GM13976 (cell line): ENCODE measurements at regions not wholly inside any gene's neighbourhood (a gene's known extent, or its start where the extent isn't known, plus 50 kb on each side); places are given as distances from the start of the nearest gene placed in this dataset.

Source experiments
- DNase-seq: peaks from one replicate; pipeline ENCODE4 v3.0.0; 2012; ENCODE audit warnings: low spot score
- in situ Hi-C: fragments of 300-500 bp; cut with MboI; formaldehyde crosslinking; loops from one replicate; pipeline ENCODE4 v1.12.0; 2022; ENCODE audit warnings: low sequenced_read_pairs, mixed read lengths, inconsistent platforms; ENCODE audit not compliant: unreplicated experiment
- TF ChIP-seq, protein P1 (sequence below): IDR thresholded peaks from 2 replicates; pipeline ENCODE4 v1.5.1; 2012; ENCODE audit warnings: borderline replicate concordance, mild to moderate bottlenecking; ENCODE audit not compliant: insufficient read depth; ENCODE audit errors: extremely low read depth, missing control alignments, control extremely low read depth

DNA sequence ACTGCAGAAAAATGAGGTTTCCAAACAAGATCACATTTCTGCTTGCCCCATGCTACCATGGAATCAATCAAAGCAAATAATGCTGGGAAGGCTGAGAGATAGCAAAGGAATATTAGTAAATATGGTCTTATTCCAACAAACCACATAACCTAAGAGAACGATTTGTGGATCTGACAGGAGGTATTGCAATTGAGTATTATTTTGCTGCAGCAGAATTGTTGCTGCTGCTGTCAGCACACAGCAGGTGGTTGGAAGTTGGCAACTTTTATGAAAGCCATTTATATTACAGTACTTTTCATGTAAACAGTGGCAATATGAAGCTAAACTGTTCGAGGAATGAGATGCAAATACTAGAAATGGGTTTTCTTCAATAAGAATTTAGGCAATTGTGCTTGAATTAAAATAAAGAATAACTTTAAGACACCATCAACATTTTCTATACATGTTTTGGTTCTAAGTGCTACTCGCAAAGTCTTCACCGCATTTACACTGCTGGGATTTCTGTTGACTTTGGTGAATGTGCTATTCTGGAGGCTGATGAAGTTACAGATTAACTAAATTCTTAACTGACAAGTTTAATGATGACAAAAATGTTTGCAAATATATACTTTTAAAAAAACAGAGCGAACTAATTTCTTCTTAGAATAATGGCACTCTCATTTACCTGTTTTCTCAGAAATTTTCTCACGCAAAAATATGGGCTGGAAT lies 1285.7 kb downstream of the CNTNAP5 start:
- DNase-seq: no peak
- in situ Hi-C loops: no loop called here
- TF ChIP-seq, protein P1, sequence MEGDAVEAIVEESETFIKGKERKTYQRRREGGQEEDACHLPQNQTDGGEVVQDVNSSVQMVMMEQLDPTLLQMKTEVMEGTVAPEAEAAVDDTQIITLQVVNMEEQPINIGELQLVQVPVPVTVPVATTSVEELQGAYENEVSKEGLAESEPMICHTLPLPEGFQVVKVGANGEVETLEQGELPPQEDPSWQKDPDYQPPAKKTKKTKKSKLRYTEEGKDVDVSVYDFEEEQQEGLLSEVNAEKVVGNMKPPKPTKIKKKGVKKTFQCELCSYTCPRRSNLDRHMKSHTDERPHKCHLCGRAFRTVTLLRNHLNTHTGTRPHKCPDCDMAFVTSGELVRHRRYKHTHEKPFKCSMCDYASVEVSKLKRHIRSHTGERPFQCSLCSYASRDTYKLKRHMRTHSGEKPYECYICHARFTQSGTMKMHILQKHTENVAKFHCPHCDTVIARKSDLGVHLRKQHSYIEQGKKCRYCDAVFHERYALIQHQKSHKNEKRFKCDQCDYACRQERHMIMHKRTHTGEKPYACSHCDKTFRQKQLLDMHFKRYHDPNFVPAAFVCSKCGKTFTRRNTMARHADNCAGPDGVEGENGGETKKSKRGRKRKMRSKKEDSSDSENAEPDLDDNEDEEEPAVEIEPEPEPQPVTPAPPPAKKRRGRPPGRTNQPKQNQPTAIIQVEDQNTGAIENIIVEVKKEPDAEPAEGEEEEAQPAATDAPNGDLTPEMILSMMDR: no peak

DNA sequence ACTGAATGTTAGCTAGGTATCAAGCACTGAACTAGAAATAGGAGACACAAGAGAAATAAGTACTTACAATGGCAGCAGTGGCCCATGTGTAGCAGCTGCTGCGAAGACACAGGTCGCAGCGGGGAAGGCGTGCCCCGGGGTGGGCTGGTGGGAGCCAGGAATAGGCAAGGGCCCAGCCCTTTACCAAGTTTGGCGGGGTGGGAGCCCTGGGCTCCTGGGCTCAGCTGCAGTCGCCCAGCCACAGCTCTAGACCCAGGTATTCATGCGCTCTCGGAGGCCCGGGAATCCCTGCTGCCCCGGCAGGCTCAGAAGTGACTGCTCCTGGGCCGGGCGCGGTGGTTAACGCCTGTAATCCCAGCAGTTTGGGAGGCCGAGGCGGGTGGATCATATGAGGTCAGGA lies 1287.3 kb downstream of the CNTNAP5 start:
- no peak for DNase-seq
- TF ChIP-seq, protein P1: no peak
- in situ Hi-C loops: no loop called here

DNA sequence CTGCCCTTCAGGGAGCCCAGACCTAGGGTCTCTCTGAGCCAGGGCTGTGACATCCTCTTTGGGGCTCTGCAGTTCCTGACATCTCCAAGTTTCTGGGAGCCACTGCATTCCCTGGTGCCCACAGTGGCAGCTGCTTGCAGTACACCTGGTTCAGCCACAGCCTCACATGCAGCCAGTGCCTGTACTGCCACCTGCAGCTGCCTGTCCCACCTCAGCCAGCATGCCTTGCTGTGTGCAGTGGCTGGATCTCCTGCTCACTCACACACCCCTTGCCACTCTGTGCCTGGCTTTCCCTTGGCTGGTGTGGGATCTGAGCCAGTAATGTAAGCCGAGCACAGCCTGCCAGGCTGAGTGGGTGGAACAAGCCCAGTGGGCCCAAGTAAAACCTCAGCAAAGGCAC lies 1288.7 kb downstream of the CNTNAP5 start:
- no peak for DNase-seq
- TF ChIP-seq, protein P1: no peak
- in situ Hi-C loops: no loop called here

DNA sequence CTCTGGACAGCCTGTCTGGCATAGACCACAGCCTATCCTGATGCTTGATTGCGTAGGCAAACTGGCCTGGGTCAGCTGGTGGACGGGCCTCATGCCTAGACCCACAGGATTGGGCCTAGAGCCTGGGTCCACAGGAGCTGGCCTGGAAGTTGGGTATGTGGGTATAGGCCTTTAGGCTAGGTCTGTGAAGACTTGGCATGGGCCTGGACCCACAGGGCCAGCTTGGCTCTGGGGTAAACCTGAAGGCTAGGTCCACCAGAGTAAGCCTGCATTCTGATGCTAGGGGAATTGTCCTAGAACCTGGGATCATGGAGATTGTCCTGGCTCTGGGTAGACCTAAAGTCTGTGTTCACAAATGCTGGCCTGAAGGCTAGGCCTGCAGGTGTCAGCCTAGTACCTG lies 1293.7 kb downstream of the CNTNAP5 start:
- DNase-seq: no peak
- TF ChIP-seq, protein P1: no peak
- in situ Hi-C loops: no loop called here

DNA sequence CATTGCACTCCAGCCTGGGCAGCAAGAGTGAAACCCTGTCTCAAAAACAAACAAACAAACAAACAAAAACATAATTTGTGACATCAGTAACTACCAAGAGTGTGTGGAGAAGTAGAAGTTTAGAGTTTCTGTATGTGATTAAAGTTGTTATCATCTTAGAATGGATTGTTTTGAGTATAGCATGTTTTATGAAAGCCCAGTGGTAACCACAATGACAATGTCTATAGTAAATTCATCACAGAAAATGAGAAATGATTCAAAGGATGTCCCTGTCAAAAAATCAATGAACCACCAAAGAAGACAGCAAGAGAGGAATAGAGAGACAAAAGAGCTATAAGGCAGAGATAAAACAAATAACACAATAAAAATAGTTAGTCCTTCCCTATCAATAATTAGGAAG lies 1299.2 kb downstream of the CNTNAP5 start:
- TF ChIP-seq, protein P1: no peak
- no peak for DNase-seq
- in situ Hi-C loops: no loop called here

DNA sequence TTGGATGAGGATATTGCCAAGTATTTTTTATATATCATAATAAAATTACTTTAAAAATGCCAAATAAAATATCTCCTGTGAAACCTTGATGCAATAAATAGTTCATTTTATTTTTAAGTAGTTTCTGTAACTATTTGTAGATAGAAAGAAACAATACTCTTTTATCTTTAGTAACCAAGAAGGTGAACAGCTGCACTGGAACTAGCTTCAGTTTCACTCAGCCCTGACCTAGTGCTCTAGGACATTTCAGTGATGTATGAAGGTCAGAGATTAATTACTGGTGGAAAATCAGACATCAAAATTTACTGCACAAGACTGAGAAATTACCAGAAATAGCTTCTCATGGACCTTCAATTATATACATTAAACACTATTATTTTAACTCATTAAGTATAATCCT lies 1305.0 kb downstream of the CNTNAP5 start:
- TF ChIP-seq, protein P1: no peak
- in situ Hi-C loops: no loop called here

More for the DNA sequence above, 1305.0 kb downstream of the CNTNAP5 start:
- peak; percentile 19 for DNase-seq
